SKM-1 treated with dmso at 0.1 percent for 144 hours (cell line): ENCODE measurements at regions not wholly inside any gene's neighbourhood (a gene's known extent, or its start where the extent isn't known, plus 50 kb on each side); places are given as distances from the start of the nearest gene placed in this dataset.
"Not testable (repeated sequence)": the region's sequence is repeated elsewhere in the genome, so short reads cannot be mapped to it uniquely, and the experiment has no call there.

Experiments used
- DNase-seq: peaks from one replicate; lab custom pipeline; 2025; ENCODE audit not compliant: unreplicated experiment; lab: John Stamatoyannopoulos, UW

- no peak for DNase-seq
These were observed 300.5 kb downstream of the MIAT start for GRCh38 chr22:26957897-26958296.

- no peak for DNase-seq
These were observed 301.0 kb downstream of the MIAT start for GRCh38 chr22:26958378-26958777.

DNA sequence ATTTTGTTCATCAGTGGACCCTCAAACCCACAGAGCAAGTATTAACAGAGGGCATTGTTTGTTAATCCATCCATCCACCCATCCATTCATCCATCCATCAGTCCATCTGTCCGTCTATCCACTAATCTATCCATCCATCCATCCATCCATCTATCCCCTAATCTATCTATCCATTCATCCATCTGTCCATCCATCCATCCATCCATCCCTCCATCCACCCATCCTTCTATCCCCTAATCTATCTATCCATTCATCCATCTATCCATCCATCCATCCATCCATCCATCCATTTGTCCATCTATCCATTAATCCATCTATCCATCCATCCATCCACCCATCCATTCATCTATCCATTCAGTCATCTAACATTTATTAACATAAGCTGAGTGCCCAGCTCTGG lies 307.3 kb downstream of the MIAT start:
- no peak for DNase-seq

DNA sequence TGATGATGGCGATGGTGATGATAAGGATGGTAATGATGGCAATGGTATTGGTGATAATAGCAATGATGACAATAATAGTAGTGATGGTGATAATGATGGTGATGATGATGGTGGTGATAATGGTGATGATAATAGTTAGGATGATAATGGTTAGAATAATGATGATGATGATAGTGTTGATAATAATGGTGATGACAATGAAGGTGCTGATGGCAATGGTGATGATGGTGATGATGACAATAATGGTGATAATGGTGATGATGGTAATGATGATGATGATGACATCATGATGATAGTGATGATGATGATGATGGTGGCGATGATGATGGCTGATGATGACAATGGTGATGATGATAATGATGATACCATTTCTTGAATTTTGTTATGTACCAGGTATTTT lies 309.9 kb downstream of the MIAT start:
- no peak for DNase-seq

DNA sequence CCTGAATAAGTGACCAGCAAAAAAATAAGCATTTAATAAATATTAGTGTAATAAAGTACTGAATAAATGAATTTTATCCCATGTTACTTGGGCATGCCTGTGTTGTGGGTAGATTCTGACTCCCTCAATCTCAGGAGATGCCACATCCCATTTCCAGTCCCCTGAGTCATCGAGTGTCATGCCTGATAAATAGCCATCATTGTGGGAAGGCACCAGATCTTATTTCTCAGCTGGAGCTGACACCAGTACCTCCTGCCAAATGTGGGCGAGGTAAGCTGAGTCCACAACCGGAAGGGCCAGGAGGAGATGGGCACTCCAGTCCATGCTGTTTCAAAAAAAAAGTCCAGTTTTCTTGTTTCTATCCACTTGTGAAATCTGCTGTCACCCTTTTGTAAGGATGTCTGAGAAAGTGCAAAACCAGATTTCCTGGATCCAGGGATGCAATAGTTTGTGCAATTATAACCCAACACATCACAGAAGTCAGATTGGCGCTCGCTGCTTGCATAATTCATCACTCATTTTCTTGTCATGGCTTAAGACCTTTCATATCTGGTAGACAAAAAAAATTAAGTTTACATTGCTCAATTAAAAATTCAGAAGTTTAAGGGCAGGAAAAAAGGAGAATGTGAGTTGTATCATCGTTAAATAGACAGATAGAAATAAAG lies 311.6 kb downstream of the MIAT start:
- DNase-seq: no peak

GRCh38 chr22:26970809-26971394 lies 313.5 kb downstream of the MIAT start:
- DNase-seq: no peak

GRCh38 chr22:26972286-26972685 lies 314.9 kb downstream of the MIAT start:
- DNase-seq: no peak

GRCh38 chr22:26972915-26973314 lies 315.5 kb downstream of the MIAT start:
- not testable (repeated sequence) for DNase-seq

GRCh38 chr22:26974034-26974433 lies 316.6 kb downstream of the MIAT start:
- no peak for DNase-seq

- DNase-seq: no peak
These were observed 317.8 kb downstream of the MIAT start for GRCh38 chr22:26974914-26975803.

GRCh38 chr22:26975865-26976264 lies 318.5 kb downstream of the MIAT start:
- DNase-seq: no peak

- no peak for DNase-seq
These were observed 320.5 kb downstream of the MIAT start for GRCh38 chr22:26977741-26978376.

DNA sequence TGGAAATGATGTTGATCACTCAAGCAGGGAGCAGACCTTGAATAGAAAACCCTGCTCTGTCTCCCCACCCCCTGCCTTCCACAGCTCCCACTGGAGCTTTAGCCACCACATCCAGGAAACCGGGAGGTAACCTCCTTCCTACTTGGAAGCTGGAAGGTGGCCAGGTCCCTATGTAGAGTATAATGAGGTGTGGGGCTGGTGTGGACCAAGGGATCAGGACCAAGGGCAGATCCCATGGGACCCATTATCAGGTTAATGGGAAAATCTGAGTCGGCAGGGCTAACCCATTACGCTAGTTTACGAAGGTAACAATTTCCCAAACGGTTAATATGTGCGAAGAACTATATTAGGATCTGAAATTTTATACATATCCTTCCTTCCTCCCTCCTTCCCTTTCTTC lies 321.9 kb downstream of the MIAT start:
- DNase-seq: no peak

DNA sequence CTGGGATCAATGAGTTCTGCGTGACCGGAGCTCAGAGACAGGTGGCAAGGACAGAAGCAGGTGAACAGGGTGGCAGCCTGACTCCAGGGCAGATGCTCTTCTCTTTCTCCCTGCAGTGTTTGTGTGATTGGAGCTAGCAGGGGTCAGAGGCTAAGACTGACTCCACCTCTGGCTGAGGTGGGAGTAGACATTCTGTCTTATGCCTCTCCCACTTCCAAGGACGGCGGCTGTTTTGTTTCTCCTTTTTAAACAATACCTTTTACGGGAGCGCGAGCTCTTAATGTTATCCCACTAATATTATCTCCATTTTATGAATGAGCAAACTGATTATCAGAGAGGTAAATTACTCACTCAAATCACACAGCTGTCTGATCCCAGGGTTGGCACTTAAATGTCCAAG lies 323.7 kb downstream of the MIAT start:
- no peak for DNase-seq

GRCh38 chr22:26981541-26981940 lies 324.2 kb downstream of the MIAT start:
- DNase-seq: no peak

DNA sequence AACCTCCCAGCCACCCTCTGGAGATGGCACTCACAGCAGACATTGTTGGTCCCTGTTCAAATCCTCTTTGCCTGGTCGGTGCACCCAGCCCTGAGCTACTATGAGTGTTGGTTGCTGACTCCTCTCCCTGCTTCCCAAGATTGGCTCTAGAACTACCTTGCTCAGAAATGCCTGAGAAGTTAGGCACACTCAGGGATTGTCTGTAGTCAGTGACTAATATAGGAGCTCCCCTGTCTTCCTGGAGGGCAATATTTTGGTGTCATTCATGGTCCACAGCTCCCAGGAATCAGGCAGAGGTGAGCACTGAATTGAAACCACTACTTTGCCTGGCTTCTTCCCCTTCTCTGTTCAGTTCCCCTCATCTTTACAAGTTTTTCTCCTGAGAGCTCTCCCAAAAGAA lies 325.9 kb downstream of the MIAT start:
- DNase-seq: no peak

DNA sequence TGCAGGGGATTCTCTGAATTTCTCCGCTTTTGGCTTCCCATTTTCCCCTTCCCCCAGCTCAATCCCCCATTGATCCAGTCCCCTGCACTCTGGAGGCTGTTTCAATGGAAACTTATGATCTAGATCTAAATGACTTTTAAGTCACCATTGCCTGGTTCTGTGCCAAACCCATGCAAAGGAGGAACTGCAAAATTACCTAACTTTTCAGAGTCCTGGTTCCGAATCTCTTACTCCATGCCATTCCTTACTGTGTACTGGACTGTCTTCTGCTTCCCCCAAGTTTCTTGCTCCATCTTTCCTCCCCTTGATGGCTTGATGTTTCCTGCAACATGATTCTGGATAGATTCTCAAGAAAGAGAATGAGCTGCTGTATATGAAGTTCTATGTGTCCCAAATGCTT lies 327.8 kb downstream of the MIAT start:
- no peak for DNase-seq

GRCh38 chr22:26985931-26986782 lies 328.8 kb downstream of the MIAT start:
- no peak for DNase-seq

- DNase-seq: no peak
These were observed 329.5 kb downstream of the MIAT start for GRCh38 chr22:26986884-26987283.

- no peak for DNase-seq
These were observed 333.3 kb downstream of the MIAT start for GRCh38 chr22:26990503-26991189.
